HG03135 (cell line): ENCODE measurements at regions not wholly inside any gene's neighbourhood (a gene's known extent, or its start where the extent isn't known, plus 50 kb on each side); places are given as distances from the start of the nearest gene placed in this dataset.

Experiments
- ATAC-seq: cut with Tn5 transposase; IDR thresholded peaks from one replicate; pipeline ENCODE4 v1.9.1; 2021; ENCODE audit warnings: mild to moderate bottlenecking, moderate library complexity; ENCODE audit not compliant: unreplicated experiment

DNA sequence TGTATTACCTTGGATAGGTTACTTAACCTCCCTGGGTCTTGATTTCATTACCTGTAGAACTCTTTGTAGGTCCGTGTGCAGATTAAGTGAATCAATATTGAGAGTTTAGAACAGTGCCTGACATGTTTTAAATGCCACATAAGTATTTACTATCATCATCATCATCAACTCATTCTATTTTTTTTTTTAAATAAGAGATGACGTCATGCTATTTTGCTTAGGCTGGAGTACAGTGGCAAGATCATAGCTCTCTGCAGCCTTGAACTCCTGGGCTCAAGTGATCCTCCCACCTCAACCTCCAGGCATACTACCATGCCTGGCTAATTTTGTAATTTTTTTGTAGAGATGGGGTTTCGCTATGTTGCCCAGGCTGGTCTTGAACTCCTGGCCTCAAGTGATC, 132.0 kb upstream of the FZD8 start:
- no peak for ATAC-seq

GRCh38 chr10:35770817-35771355, 128.8 kb upstream of the FZD8 start:
- no peak for ATAC-seq

GRCh38 chr10:35769795-35770194, 127.7 kb upstream of the FZD8 start:
- no peak for ATAC-seq

- ATAC-seq = no peak
Observed at GRCh38 chr10:35768731-35769130, 126.6 kb upstream of the FZD8 start.

DNA sequence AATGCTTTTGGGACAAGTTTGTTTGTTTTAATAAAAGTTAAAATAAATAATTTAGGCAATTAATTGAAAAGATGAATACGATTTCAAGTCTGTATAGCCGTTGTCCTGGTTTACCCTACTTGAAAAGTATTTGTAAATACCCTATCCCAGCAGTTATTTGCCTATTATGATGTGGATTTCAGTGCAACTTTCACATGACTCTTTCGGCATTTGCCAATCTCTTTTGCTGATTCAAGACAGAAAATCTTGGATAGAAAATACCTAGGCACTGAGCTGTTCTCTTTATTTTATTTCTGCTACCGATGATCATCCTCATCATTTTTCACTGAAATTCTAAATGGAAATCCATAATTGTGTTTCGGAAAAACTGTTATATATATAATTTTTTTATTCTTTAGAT, 125.9 kb upstream of the FZD8 start:
- no peak for ATAC-seq

GRCh38 chr10:35765996-35766395, 123.9 kb upstream of the FZD8 start:
- no peak for ATAC-seq

DNA sequence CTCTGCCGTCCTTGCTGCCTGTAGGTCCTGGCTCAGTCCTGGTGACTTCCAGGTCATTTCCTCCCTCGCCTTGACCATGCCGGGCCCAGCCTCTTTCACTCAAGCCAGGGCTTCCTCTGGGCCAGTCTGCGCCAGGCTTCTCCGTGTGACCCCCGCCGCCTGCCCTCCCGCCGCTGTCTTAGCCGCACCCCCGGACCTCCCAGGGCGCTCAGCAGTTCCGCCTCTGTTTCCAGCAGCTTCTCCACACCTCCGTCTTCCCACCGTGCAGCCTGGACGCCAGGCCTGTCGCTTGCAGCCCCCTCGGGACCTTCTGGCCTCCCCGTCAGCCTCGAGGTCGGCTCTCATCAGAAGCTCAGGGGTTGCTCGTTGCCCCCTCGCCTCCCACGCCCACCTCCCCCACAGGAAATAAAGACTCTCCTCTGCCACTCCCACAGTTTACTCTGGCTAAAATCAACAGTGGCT, 123.0 kb upstream of the FZD8 start:
- ATAC-seq = no peak

DNA sequence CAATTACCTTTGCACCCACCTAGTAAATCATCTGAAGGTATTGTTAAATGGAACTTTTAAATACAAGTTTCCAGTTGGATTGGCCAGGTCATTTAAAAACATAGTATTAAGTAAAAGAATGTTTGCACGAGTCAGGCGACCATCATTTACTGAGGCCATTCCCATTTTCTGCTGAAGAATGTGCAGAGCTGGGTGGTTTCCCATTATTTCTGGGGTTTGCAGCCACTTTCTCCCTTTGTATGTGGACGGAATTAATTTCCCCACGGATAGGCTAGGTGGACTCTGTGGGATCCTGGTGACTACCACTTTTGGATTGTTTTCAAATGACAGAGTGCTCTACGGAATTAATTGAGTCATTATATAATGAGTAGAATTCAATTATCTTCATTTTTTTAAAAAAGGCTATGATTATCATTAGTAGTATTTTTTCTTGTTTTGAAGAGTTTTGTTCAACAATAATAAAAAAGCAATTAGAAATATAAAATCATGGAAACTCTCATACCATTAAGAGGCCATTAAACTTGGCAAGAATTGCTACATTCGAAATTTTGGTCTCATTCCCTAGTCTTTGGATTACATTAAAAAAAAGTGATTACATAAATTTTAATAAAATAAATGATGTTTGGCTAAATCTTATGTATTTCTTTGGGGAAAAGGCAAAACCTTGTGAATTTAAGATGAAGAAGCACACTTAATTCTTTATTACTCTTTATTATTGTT, 120.4 kb upstream of the FZD8 start:
- ATAC-seq = no peak

DNA sequence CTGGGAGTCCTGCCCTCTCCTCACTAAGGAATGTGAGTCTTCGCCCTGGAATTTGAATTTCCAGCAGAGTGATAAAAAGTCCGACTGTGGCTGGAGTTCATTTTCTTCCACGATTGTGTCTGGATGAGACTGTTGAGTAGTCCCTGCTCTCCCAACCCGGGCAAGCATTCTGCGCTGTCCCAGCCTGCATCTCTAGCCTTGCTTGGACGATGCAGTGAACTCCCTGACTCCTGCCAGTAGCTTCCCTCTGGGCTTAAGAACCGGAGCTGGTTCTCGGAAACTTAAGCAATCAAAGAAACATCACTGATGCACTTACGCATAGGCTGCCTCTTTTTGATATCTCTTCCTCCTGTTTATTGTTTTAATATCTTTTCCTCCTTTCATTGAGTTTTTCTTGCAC, 116.0 kb upstream of the FZD8 start:
- ATAC-seq = no peak

GRCh38 chr10:35754519-35754918, 112.4 kb upstream of the FZD8 start:
- no peak for ATAC-seq

DNA sequence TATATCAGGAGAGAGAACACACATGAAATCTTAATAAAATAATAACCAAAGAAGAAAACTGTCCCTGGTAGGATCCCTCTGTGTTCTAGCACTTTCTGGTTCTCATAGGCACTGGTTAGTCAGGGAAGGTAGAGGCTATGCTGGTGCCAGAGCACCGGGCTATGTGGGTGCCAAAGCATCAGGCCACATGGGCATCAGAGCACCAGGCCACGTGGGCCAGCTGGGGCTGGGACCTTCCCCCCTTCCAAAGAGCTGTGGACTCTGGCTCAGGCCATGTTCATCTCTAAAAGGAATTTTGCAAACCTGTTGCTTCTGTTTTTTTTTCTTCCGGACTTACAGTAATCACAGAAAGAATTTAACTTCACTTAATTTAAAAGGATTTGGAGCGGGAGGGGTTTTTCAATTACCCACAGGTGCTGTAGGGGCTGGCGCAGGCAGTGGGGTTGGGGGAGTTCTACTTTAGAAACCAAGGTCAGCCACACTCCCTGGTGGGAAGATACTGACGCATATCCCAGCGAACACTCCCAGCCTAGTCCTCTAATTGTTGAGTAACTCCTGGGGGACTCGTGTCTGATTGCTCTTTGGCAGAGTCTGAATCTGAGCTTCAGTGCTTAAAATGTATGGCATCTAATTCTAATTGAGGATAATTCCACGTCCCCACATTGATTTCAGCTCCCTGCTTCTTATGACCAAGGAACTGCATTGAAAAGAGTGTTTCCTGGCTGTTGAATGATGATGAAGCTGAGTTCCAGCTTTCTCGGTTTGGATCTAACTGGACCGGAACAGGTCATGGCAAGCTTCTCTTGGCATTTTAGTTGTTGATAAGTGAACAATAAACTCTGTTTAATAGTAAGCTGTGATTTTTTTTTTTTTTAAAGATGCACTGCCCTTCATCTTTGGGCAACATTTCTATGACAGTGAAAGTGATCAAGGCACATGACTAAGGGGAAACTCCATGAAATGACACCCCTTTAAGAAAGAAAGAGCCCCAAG, 110.7 kb upstream of the FZD8 start:
- no peak for ATAC-seq

GRCh38 chr10:35751347-35751746, 109.3 kb upstream of the FZD8 start:
- ATAC-seq = no peak

DNA sequence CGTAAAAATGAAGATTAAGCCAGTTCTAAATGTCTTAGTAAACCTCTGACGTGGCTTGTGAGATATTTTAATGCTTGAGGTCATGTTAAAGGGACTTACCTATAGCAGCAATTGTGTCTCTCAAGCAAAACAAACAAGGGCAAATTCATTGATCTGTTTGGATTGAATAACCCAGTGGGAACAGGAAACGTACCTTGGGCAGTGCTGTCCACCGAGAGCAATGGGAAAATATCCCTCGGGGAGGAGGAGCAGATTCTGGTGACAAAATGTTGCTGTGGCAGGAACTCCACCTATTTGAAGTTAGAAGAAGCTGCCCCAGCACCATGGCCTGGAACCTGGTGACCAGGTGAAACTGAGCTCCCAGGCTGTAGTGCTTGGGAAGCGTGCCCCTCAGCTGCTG, 107.1 kb upstream of the FZD8 start:
- ATAC-seq = no peak

DNA sequence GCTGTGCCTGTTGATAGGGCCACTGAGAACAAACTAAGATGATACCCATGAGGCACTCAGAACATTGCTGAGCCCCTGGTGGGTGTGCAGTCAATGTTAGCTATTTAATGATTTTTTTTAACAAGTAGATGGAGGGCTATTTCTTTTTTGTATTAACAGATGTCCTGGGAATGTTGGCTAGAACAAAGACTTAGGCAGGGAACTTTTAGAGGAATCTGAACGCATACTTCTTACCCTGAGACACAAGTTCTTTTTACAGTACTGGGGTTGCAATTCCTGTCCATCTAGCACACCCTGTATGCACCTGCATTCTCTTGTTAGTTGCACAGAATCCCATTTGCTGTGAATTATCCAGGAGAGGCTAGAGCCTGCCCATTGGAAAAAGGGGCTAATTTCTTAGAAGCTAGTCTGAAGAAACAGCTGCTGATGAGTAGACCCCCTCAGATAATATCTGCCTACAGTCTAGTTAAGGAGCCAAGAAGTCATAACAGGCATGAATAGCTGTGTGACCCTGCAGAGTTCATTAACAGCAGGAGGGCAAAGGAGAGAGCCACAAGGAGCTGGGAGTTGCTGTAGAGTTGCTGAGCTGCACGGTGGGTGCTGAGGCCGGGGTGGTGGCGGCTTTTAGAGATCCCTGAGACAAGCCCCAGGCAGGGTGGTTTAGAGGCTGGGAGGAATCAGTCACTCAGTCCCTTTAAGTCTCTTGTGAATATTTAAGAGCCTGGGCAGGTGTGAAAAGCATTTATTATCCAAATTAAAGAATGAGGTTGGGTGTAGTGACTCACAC, 103.7 kb upstream of the FZD8 start:
- ATAC-seq = no peak

DNA sequence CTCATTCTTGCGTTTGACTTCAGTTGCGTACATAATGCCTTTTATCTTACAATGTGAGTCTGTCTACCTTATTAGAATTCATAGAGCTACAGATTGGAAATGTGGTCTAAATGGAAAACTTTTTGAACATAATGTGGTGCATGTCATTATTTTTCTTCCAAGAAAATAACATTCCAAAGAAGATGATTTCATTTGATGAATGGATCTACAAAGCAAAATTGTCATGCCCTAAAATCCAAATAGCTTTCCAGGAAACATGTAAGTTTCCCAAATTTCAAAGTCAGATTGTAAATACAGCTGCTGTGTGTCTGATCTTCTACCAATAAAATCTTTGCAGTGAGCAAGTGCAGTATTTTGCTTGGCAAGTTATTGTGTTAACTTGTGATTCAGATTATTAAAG, 101.8 kb upstream of the FZD8 start:
- no peak for ATAC-seq

GRCh38 chr10:35743351-35743750, 101.3 kb upstream of the FZD8 start:
- no peak for ATAC-seq

GRCh38 chr10:35739998-35740397, 97.9 kb upstream of the FZD8 start:
- no peak for ATAC-seq

GRCh38 chr10:35735412-35735811, 93.3 kb upstream of the FZD8 start:
- ATAC-seq = no peak

GRCh38 chr10:35731828-35732227, 89.7 kb upstream of the FZD8 start:
- no peak for ATAC-seq

DNA sequence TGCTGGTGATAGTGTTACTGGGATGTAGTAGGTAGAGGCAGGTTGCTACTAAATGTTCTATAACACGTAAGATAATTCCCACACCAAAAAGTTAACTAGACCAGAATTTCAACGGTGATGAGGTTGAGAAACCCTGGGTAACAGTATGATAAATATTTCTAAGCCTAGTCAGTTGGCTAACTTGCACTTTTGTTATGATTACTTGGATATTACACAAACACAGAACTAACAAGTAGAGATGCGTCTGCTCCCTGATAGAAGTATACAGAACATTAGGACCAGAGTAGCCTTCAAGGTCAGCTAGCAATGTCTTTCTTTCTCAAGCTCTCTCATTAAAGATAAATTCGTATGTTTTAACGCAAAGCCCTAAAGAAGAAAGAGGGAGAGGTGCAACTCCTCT, 86.2 kb upstream of the FZD8 start:
- ATAC-seq = no peak

DNA sequence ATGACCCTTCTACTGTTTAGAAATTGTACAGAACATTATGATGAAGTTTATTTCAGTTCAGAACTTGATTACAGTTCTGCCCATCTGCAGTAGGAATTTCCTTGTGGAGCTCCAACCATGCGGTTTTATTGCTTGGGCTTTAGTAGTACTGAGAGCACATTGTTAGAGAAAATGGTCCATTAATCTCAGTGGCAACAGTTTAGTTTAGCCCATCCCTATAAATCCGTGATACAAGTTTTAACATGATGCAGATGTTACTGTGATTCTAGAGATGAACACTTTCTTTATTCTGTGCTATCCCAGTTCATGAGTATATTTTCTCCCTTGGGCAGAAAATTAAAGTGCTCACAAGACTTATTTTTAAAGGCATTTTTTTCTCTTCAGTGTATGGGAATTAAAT, 84.8 kb upstream of the FZD8 start:
- ATAC-seq = no peak
